GM19463 (cell line): ENCODE measurements at regions not wholly inside any gene's neighbourhood (a gene's known extent, or its start where the extent isn't known, plus 50 kb on each side); places are given as distances from the start of the nearest gene placed in this dataset.
A peak's percentile ranks its signal among the peaks of the same experiment; 100 is the strongest.
"Not testable (repeated sequence)": the region's sequence is repeated elsewhere in the genome, so short reads cannot be mapped to it uniquely, and the experiment has no call there.

Source experiments
- ATAC-seq: cut with Tn5 transposase; IDR thresholded peaks from one replicate; pipeline ENCODE4 v1.9.1; 2021; ENCODE audit warnings: mild to moderate bottlenecking, moderate library complexity; ENCODE audit not compliant: unreplicated experiment

DNA sequence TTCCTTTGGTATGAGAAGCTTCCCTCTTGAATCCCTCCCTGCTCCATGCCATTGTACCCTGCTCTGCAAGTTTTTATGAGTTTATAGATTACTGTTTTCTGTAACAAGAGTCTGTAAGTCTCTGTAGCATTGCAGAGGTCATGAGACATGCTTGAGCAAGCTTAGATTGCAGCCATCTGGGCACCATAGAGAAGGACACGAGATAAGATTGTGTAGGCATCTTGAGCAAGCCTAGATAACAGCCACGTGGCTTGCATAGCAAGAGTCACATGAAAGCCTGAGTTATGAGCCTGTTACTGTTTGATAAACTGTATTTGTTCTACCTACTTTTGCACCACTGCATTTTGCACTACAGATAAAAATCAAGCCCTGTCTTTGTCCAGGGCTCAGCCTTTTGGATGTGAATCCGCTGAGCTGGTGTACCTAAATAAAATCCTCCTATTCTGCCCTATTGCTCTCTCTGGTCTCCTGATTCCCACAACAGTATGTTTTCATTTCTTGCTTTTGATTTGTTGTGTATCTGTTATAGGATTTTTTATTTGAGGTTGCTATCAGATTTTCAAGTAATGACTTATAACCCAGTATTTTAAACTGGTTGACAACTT, 127.4 kb upstream of the ANKRD50 start:
- ATAC-seq, result no peak

- no peak for ATAC-seq
Observed at GRCh38 chr4:124833831-124834505, 121.4 kb upstream of the ANKRD50 start.

GRCh38 chr4:124828382-124828781, 115.8 kb upstream of the ANKRD50 start:
- no peak for ATAC-seq

- ATAC-seq, result no peak
Observed at GRCh38 chr4:124817531-124817930, 105.0 kb upstream of the ANKRD50 start.

- not testable (repeated sequence) for ATAC-seq
Observed at GRCh38 chr4:124812203-124812602, 99.7 kb upstream of the ANKRD50 start.

GRCh38 chr4:124810827-124811226, 98.3 kb upstream of the ANKRD50 start:
- ATAC-seq, result no peak

- ATAC-seq, result no peak
Observed at GRCh38 chr4:124807421-124807820, 94.9 kb upstream of the ANKRD50 start.

- ATAC-seq, result peak; percentile 23
Observed at GRCh38 chr4:124806403-124806802, 93.9 kb upstream of the ANKRD50 start.

DNA sequence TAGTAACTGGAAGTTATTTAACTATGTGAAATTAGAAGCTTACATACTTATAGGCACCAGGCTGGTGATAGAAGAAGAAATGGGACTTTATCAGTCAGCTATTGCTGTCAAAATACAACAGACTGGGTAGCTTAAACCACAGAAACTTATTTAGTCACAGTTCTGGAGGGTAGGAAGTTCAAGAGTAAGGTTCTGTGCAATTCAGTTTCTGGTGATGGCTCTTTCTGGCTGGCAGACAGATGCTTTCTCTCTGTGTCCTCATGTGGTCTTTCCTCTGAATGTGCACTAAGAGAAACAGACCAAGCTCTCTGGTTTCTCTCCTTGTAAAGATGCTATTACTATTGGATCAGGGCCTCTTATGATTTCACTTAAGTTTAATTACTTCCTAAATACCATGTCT, 92.1 kb upstream of the ANKRD50 start:
- peak; percentile 81 for ATAC-seq

- ATAC-seq, result peak; percentile 2
Observed at GRCh38 chr4:124804041-124804440, 91.5 kb upstream of the ANKRD50 start.

DNA sequence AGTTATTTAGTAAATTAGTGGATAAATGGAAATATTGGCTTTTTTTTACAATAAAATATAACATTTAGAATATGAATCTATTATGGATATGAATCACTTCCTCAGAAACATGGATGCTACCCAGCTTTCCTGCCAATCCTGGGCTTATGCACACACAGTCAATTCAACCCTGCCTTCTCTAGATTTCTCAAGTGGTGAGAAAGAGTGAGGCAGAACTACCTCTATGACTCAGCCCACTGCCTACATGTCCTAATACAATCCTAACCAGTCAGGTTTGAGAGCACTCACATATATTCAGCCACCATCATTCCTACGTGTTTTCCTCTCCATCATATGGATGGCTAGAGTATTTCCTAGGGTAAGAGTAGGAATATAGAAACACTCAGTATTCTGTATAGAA, 91.1 kb upstream of the ANKRD50 start:
- peak; percentile 66 for ATAC-seq

DNA sequence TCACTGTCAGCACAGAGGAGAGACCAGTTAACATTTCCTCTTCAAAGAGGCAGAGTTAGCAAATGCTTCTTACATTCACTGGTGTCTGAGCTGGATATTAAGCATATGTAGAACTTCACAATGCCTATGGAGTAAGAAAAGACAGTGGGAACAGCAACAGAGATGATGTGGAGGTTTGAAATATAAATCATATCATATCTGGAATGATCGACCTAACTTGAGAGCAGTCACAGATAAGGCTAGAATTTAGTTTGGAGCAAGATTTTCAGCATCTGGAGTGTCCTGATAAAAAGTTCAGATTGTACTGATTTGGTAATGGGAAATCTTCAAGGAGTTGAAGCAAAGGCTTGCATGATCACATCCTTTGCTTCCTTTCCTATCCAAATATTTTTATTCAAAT, 90.5 kb upstream of the ANKRD50 start:
- no peak for ATAC-seq

DNA sequence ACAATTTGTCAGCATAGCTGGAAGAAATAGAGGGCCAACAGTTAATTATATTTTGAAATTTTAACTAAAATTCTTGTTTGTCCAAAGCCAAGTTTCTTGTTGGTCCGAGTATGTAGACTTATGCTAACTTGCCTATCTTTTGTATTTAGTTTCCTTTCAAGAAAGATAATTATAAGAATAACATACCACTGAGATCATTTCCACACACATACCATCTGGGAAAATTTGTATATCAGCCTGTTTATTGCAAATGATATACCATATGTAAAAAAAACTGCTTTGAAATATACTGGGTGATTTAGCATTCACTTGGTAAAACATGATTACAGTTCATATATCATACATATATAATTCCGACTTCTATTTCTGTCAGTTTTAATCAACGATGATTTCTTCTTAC, 84.7 kb upstream of the ANKRD50 start:
- no peak for ATAC-seq

DNA sequence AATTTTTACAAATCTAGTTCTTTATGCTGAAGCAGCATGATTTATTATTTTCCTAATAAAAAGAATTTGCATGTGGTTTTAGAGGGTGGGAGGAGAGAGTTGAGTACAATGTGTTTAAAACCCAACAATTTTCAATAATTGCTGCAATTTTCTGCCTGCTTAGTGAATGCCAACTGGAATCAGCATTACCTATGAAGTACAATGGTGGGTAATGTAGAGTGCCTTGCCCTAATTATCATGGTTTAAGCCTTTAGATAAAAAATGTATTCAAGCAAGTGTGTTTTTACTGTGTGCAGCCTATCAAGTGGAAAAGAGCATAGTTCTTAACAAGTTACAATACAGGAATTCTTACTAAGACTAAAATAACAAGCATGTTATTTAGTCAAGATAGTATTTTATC, 77.9 kb upstream of the ANKRD50 start:
- ATAC-seq, result no peak

DNA sequence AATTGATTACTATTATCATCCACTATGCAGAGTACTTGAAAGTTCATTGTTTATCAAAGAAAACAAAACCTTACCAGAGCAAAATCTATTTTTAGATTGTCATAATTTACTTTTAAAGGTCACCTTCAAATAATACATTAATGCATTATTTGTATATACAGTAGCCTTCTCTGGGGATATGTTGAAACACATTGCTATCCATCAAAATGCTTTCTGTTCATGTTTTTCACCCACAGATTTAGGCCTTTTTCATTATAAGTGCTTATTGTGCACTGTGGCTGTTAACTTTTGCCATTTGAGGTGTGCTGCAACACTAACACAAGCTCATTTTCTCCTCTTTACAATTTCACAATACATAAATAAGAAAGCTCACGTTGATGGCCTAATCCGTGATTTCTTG, 74.1 kb upstream of the ANKRD50 start:
- ATAC-seq, result no peak

DNA sequence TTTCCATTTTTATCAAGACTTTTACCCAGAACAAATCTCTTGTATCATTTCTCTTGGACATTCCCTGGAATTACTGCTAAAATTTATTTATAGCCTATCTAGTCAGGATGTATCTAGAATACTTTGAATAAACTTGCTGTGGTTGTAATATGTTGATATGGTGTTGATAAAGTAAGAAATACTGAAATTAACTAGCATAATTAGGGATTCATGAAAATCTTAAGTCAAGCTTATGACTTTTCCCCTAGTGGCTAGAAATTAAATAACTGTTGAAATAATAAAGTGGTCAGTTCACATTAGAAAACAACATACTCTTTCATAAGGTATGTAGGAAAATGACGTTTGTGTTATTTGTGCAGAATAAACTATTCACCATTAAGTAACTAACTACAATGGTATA, 73.1 kb upstream of the ANKRD50 start:
- ATAC-seq, result no peak

- ATAC-seq, result no peak
Observed at GRCh38 chr4:124783847-124784246, 71.3 kb upstream of the ANKRD50 start.

GRCh38 chr4:124777007-124777406, 64.5 kb upstream of the ANKRD50 start:
- ATAC-seq, result no peak

DNA sequence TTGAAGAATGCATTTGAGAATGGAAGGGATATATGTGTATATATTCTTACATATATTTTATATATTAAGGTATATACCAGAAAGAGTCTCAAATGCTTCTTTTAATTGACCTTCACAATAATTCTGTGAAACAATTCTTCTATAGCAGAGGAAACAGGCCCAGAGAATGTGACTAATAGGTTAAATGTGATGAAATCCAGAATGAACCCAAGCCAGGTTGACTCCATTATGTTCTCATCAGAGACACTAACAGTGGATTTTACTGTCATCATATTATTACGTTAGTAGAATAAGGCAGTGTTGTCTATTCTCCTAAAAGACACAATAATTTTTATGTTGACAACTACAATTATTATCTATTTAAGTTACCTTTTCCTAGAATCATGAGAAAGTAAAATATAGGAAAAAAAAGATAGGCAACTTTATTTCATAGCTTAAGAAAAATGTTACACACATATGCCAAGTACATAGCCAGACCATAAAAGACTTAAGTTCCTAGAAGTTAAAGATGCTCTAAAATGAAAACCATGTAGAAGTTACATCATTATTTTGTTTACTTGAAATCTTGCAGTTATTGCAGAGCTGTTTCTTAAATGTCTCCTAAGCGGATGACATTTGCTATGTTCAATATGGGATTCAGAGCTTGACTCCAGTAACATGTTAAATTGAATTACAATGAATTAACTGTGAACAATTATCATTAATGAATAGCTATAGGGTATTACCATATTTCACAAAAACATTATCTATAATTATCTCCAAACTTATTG, 56.2 kb upstream of the ANKRD50 start:
- no peak for ATAC-seq

GRCh38 chr4:124762956-124763355, 50.4 kb upstream of the ANKRD50 start:
- no peak for ATAC-seq
